ENCODE measurements at regions not wholly inside any gene's neighbourhood (a gene's known extent, or its start where the extent isn't known, plus 50 kb on each side); places are given as distances from the start of the nearest gene placed in this dataset.

DNA sequence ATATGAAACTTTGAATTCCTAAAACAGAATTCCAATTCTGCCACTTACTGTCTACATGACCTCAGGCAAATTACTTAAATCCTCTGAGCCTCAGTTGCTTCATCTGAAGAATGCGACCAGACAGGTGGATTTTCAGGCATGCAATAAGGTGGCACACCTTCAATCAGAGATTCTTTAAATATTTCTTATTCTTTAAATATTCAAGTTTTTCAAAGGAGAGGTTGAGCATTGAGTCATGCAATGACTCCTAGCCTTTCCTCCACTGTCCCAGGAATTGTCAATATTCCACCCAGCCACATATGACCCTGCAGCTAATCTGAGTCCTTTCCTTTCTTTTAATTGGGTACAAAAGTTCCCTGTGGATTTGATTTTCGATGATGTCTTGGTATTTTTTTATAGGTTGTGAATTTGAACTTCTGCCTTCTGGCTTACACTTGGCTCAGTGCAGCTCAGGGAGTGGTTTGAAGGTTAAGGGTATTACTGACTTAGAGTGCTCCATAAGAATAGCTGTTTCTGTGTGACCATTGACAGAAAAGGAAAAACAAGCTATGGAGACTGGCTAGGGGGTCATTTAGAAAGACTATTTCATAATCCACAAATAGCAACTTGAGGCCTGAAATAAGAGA, 52.2 kb upstream of the PRDX6 start:
- no peak for DNase-seq

DNA sequence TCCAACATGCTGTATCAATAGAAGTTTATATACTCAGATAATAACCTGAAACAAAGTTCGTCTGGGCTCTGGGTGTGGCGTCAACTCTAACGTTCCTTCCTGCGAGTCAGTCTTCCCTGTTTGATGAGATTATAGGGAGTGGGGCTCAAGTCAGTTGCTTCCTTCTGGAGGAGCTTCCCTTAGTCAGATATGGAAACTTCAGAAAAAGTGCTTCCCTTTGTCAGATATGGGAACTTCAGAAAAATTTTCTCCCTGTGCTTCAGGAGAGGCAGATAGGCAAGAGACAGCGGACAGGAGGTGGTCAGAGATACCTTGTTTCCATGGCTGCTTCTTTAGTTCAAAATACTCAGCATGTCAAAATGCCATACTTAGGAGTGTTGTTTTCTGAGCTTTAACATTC, 51.1 kb upstream of the PRDX6 start:
- DNase-seq, result no peak

DNA sequence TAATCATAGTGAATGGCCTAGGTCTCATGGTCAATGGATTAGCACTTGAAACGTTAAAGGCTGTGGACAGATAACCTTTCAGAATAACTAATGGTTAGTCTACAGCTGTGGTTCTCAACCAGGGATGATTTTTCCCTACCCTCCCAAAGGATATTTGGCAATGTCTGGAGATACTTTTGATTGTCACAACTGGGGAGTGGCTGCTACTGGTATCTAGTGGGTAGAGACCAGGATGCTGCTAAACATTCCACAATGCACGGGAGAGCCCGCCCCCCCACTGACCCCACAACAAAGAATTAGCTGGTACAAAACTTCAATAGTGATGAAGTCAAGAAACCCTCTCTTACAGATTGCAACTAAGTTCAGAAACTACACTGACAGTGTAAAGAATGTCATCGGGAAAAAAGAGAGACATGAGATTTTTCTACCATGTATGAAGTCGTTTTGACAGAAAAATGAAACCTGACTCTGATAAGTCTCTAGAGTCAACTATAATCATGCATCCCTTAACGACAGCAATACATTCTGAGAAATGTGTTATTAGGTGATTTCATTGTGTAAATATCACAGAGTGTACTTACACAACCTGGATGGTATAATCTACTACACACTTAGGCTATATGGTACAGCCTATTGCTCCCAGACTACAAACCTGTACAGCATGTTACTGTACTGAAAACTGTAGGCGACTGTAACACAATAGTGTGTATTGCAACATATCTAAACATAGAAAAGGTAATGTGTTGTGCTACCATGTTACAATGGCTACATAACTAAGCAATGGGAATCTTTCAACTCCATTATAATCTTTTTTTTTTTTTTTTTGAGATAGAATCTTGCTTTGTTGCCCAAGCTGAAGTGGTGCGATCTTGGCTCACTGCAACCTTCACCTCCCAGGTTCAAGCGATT, 49.7 kb upstream of the PRDX6 start:
- no peak for DNase-seq
